CD14-positive monocyte (primary cell): ENCODE measurements at regions not wholly inside any gene's neighbourhood (a gene's known extent, or its start where the extent isn't known, plus 50 kb on each side); places are given as distances from the start of the nearest gene placed in this dataset.
A peak's percentile ranks its signal among the peaks of the same experiment; 100 is the strongest.

Source experiments
- DNase-seq, 3 donors: peaks; one replicate each; pipeline ENCODE4 v3.0.0-alpha.2; 2011 to 2022
- H2AFZ ChIP-seq: 2 replicates; pipeline ENCODE4 v1.6.0; 2012; ENCODE audit warnings: mild to moderate bottlenecking, low read depth, low read length, inconsistent platforms; ENCODE audit not compliant: insufficient read depth, poor library complexity, severe bottlenecking
- H3K27ac ChIP-seq, 2 donors: 1 replicate in 1 of 2; 2 replicates in 1 of 2; pipeline ENCODE4 v1.5.1; 2012 to 2013; ENCODE audit warnings: low read length in 2 of 2, control low read depth in 1 of 2, inconsistent platforms in 1 of 2, low read depth in 1 of 2, mild to moderate bottlenecking in 1 of 2
- H3K27me3 ChIP-seq, 2 donors: one replicate each; pipeline versions ENCODE4 v1.6.0 to v1.6.1; 2011 to 2013; ENCODE audit warnings: low read length in 2 of 2; ENCODE audit not compliant: control insufficient read depth in 2 of 2, insufficient read depth in 2 of 2
- H3K36me3 ChIP-seq, 2 donors: replicated peaks in 1 of 2; 1 replicate in 1 of 2; 2 replicates in 1 of 2; pipeline versions ENCODE4 v1.5.1 to v1.6.1; 2012 to 2013; ENCODE audit warnings: low read length in 2 of 2, control low read depth in 1 of 2, inconsistent platforms in 1 of 2, mild to moderate bottlenecking in 1 of 2; ENCODE audit not compliant: insufficient read depth in 2 of 2, control insufficient read depth in 1 of 2
- H3K4me1 ChIP-seq, 2 donors: 1 replicate in 1 of 2; 2 replicates in 1 of 2; pipeline versions ENCODE4 v1.5.1 to v1.6.1; 2012 to 2013; ENCODE audit warnings: low read length in 2 of 2, control low read depth in 1 of 2, inconsistent platforms in 1 of 2, mild to moderate bottlenecking in 1 of 2, moderate library complexity in 1 of 2; ENCODE audit not compliant: insufficient read depth in 2 of 2, control insufficient read depth in 1 of 2
- H3K4me2 ChIP-seq: replicated peaks from 2 replicates; pipeline ENCODE3; 2012; ENCODE audit warnings: low read length, moderate library complexity, mild to moderate bottlenecking; ENCODE audit not compliant: poor library complexity, severe bottlenecking; ENCODE audit errors: extremely low read depth
- H3K4me3 ChIP-seq, 3 experiments: fragments of 200-600 bp in 1 of 3; sonication (generic) in 1 of 3; replicated peaks in 1 of 3; 1 replicate in 2 of 3; 2 replicates in 1 of 3; pipeline ENCODE4 v1.5.1; 2011 to 2013; ENCODE audit warnings: low read length in 3 of 3, mild to moderate bottlenecking in 3 of 3, control low read depth in 2 of 3, low read depth in 2 of 3, inconsistent platforms in 1 of 3, moderate library complexity in 1 of 3
- H3K79me2 ChIP-seq: 2 replicates; pipeline ENCODE4 v1.6.0; 2012; ENCODE audit warnings: mild to moderate bottlenecking, control low read depth, inconsistent platforms, low read length, moderate library complexity; ENCODE audit not compliant: insufficient read depth
- H3K9ac ChIP-seq: 2 replicates; pipeline ENCODE4 v1.6.0; 2017; ENCODE audit warnings: low read length, mild to moderate bottlenecking; ENCODE audit not compliant: insufficient read depth, poor library complexity, severe bottlenecking
- H3K9me3 ChIP-seq, 2 donors: replicated peaks in 1 of 2; 1 replicate in 1 of 2; 2 replicates in 1 of 2; pipeline versions ENCODE4 v1.5.1 to v1.6.1; 2012 to 2013; ENCODE audit warnings: low read length in 2 of 2, control low read depth in 1 of 2; ENCODE audit not compliant: control insufficient read depth in 1 of 2, insufficient read depth in 1 of 2
- H4K20me1 ChIP-seq: 2 replicates; pipeline ENCODE4 v1.6.0; 2012; ENCODE audit warnings: mild to moderate bottlenecking, low read length, control low read depth, moderate library complexity; ENCODE audit not compliant: insufficient read depth
- H3K27ac Mint-ChIP-seq, 7 donors: one replicate each; pipeline ENCODE4 v1.8.0; 2020; ENCODE audit warnings: mild to moderate bottlenecking in 7 of 7, mixed read lengths in 7 of 7, moderate library complexity in 6 of 7, inconsistent platforms in 2 of 7
- H3K27me3 Mint-ChIP-seq, 3 donors: one replicate each; pipeline ENCODE4 v1.8.0; 2021 to 2022; ENCODE audit warnings: low read depth in 3 of 3, mild to moderate bottlenecking in 3 of 3, mixed read lengths in 3 of 3, moderate library complexity in 3 of 3, inconsistent platforms in 1 of 3
- H3K36me3 Mint-ChIP-seq, 2 donors: one replicate each; pipeline ENCODE4 v1.8.0; 2020; ENCODE audit warnings: mixed read lengths in 2 of 2, inconsistent platforms in 1 of 2, mild to moderate bottlenecking in 1 of 2
- H3K4me1 Mint-ChIP-seq: one replicate; pipeline ENCODE4 v1.8.0; 2020; ENCODE audit warnings: mild to moderate bottlenecking, mixed read lengths
- H3K4me3 Mint-ChIP-seq, 2 donors: one replicate each; pipeline ENCODE4 v1.8.0; 2020; ENCODE audit warnings: mild to moderate bottlenecking in 2 of 2, mixed read lengths in 2 of 2, moderate library complexity in 1 of 2
- H3K9me3 Mint-ChIP-seq, 7 donors: one replicate each; pipeline ENCODE4 v1.8.0; 2020 to 2022; ENCODE audit warnings: mixed read lengths in 7 of 7, mild to moderate bottlenecking in 6 of 7, moderate library complexity in 6 of 7, inconsistent platforms in 2 of 7
- WGBS: methylation state at CpG from one replicate; pipeline ENCODE4 v1.1.5; 2013; ENCODE audit warnings: missing lambda C conversion rate; ENCODE audit not compliant: insufficient coverage; 5-methylcytosine and 5-hydroxymethylcytosine counted together
- intact Hi-C, 2 donors: fragments of 100-400 bp; cut with micrococcal nuclease; formaldehyde crosslinking; loops; one replicate each; pipeline versions ENCODE4 v1.15.0 to v1.15.1; 2023
- TF ChIP-seq, protein P1 (sequence below): fragments of 200-600 bp; IDR thresholded peaks from one replicate; pipeline ENCODE4 v1.8.0; 2022; ENCODE audit warnings: antibody characterized with exemption, mild to moderate bottlenecking

- H3K27ac ChIP-seq: no peak overlapping the region
- no peak overlapping the region for H3K9ac ChIP-seq
- Mint-ChIP-seq H3K27ac (no peak overlapping the region), H3K4me1 (peaks cover 6% of the 10 kb centered on the region), H3K4me3 (peak overlapping the region in 1 of 2 donors; percentile 61), H3K36me3 (peaks cover 0 to 4% of the 10 kb centered on the region in 2 donors), H3K9me3 (peaks cover 5 to 16% (median 11%) of the 10 kb centered on the region in 7 donors), H3K27me3 (peaks cover 52 to 59% (median 58%) of the 10 kb centered on the region in 3 donors)
- no peak for DNase-seq
- no peaks in the 10 kb centered on the region for H3K36me3 ChIP-seq
- no peaks in the 10 kb centered on the region for H3K79me2 ChIP-seq
- H3K4me3 ChIP-seq: no peak overlapping the region
- no peak overlapping the region for H2AFZ ChIP-seq
- no peak overlapping the region for H3K4me2 ChIP-seq
- H3K4me1 ChIP-seq: no peaks in the 10 kb centered on the region
- H3K9me3 ChIP-seq: peaks cover 0 to 9% of the 10 kb centered on the region in 2 donors
- intact Hi-C loops: loop anchor here in 1 of 2 donors (10.0 kb wide), 1 partner anchor 86 kb away; no protein-coding TSS in a partner anchor
- H3K27me3 ChIP-seq: peaks cover 23 to 53% of the 10 kb centered on the region in 2 donors
- WGBS: no CpG with 5 or more reads among the region's 3 CpGs
- TF ChIP-seq, protein P1, sequence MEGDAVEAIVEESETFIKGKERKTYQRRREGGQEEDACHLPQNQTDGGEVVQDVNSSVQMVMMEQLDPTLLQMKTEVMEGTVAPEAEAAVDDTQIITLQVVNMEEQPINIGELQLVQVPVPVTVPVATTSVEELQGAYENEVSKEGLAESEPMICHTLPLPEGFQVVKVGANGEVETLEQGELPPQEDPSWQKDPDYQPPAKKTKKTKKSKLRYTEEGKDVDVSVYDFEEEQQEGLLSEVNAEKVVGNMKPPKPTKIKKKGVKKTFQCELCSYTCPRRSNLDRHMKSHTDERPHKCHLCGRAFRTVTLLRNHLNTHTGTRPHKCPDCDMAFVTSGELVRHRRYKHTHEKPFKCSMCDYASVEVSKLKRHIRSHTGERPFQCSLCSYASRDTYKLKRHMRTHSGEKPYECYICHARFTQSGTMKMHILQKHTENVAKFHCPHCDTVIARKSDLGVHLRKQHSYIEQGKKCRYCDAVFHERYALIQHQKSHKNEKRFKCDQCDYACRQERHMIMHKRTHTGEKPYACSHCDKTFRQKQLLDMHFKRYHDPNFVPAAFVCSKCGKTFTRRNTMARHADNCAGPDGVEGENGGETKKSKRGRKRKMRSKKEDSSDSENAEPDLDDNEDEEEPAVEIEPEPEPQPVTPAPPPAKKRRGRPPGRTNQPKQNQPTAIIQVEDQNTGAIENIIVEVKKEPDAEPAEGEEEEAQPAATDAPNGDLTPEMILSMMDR: no peak
- no peaks in the 10 kb centered on the region for H4K20me1 ChIP-seq
Observed at GRCh38 chr15:31481142-31481541, 154.5 kb downstream of the KLF13 start.

DNA sequence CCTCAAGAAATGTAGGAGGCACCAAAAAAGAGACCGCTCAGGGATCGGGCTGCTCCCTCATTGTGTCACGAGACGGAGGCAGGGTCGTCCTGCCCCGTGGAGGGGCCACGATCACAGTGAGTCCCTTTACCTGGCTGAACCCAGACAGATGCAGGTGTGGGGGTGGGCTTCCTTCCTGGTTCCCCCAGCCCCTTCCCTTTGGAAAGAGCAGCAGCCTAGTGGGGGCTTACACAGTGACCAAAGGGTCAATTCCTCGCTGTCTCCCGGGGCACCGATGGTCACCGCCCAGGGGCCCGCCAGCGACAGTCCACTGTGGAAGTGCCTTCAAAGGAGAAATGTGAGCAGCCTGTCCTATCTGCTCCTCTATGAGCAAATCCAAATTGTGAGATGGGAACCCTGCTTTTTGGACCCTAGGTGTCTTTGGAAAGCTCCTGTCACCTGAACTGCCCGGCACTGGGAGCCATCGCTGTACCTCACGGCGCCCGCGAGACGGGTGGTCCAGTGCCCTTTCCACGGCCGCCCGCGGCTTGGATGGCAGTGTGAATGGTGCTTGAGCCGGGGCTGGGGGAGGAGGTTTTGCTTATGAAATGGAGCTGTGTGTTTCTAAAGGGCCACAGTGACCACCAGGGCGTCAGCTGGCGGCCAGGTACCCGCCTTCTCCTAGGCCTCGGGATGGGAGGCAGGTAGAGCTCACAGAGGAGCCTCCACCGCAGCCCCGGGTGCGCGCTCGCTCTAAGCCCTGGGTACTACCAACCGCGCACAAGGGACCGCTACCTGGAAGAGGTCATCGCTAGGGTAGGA lies 155.7 kb downstream of the KLF13 start:
- peaks cover 54 to 67% (median 62%) of the 10 kb centered on the region in 3 donors for H3K27me3 Mint-ChIP-seq

More for the DNA sequence above, 155.7 kb downstream of the KLF13 start:
- Histone ChIP-seq H3K4me2 (no peak overlapping the region), H3K4me1 (no peaks in the 10 kb centered on the region), H3K9ac (no peak overlapping the region), H3K4me3 (no peak overlapping the region), H3K9me3 (peaks cover 0 to 9% of the 10 kb centered on the region in 2 donors), H3K27me3 (peaks cover 23 to 58% of the 10 kb centered on the region in 2 donors), H3K79me2 (no peaks in the 10 kb centered on the region), H3K36me3 (no peaks in the 10 kb centered on the region), H3K27ac (no peak overlapping the region), H2AFZ (no peak overlapping the region), H4K20me1 (no peaks in the 10 kb centered on the region)
- H3K36me3 Mint-ChIP-seq: peaks cover 0 to 4% of the 10 kb centered on the region in 2 donors
- H3K9me3 Mint-ChIP-seq: peaks cover 5 to 16% (median 11%) of the 10 kb centered on the region in 7 donors
- H3K4me3 Mint-ChIP-seq: peak overlapping the region in 1 of 2 donors; percentile 84
- intact Hi-C loops: loop anchor here in 1 of 2 donors (10.0 kb wide), 1 partner anchor 88 kb away; no protein-coding TSS in a partner anchor
- no peak overlapping the region for H3K27ac Mint-ChIP-seq
- H3K4me1 Mint-ChIP-seq: peaks cover 6% of the 10 kb centered on the region
- DNase-seq: no peak
- TF ChIP-seq, protein P1: no peak
- 96% methylated on average over 26 of the region's 38 CpGs for WGBS
